ENCODE measurements at regions not wholly inside any gene's neighbourhood (a gene's known extent, or its start where the extent isn't known, plus 50 kb on each side); places are given as distances from the start of the nearest gene placed in this dataset.

DNA sequence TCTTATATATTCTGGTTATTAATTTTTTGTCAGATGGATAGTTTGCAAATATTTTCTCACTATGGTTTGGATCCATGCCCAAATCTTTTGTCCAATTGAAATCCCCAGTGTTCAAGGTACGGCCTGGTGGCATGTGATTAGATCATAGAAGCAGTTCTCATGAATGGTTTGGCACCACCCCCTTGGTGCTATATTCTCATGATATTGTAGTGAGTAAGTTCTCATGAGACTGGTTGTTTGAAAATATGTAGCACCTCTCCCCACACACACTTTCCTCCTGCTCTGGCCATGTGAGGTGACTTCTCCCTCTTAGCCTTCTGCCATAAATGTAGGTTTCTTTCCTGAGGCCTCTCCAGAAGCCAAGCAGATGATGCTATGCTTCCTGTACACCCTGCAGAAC, 107.7 kb upstream of the KYNU start:
- TF ChIP-seq CTCF (IDR thresholded peaks at IDR 0.05) (no peak), RCOR1 (IDR thresholded peaks at IDR 0.05; ENCODE audit: low read length) (no peak), POLR2AphosphoS5 (IDR thresholded peaks at IDR 0.05; ENCODE audit: low read depth, low read length) (no peak), SMC3 (IDR thresholded peaks at IDR 0.05; ENCODE audit: low read depth, low read length) (no peak), EP300 (IDR thresholded peaks at IDR 0.05; ENCODE audit: borderline replicate concordance in 1 of 2, low read depth in 1 of 2, low read length in 1 of 2) (no peak), RFX5 (IDR thresholded peaks at IDR 0.05; ENCODE audit: low read length) (no peak), TAF1 (IDR thresholded peaks at IDR 0.05; ENCODE audit: borderline replicate concordance, low read depth, low read length) (no peak)
- TF ChIP-seq, protein P1, sequence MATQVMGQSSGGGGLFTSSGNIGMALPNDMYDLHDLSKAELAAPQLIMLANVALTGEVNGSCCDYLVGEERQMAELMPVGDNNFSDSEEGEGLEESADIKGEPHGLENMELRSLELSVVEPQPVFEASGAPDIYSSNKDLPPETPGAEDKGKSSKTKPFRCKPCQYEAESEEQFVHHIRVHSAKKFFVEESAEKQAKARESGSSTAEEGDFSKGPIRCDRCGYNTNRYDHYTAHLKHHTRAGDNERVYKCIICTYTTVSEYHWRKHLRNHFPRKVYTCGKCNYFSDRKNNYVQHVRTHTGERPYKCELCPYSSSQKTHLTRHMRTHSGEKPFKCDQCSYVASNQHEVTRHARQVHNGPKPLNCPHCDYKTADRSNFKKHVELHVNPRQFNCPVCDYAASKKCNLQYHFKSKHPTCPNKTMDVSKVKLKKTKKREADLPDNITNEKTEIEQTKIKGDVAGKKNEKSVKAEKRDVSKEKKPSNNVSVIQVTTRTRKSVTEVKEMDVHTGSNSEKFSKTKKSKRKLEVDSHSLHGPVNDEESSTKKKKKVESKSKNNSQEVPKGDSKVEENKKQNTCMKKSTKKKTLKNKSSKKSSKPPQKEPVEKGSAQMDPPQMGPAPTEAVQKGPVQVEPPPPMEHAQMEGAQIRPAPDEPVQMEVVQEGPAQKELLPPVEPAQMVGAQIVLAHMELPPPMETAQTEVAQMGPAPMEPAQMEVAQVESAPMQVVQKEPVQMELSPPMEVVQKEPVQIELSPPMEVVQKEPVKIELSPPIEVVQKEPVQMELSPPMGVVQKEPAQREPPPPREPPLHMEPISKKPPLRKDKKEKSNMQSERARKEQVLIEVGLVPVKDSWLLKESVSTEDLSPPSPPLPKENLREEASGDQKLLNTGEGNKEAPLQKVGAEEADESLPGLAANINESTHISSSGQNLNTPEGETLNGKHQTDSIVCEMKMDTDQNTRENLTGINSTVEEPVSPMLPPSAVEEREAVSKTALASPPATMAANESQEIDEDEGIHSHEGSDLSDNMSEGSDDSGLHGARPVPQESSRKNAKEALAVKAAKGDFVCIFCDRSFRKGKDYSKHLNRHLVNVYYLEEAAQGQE (IDR thresholded peaks at IDR 0.05; ENCODE audit: low read depth, low read length): no peak
- TF ChIP-seq, protein P2, sequence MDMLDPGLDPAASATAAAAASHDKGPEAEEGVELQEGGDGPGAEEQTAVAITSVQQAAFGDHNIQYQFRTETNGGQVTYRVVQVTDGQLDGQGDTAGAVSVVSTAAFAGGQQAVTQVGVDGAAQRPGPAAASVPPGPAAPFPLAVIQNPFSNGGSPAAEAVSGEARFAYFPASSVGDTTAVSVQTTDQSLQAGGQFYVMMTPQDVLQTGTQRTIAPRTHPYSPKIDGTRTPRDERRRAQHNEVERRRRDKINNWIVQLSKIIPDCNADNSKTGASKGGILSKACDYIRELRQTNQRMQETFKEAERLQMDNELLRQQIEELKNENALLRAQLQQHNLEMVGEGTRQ (IDR thresholded peaks at IDR 0.05; ENCODE audit: borderline replicate concordance, low read depth, low read length): no peak
